Neural crest cell (in vitro differentiated cells): ENCODE measurements at regions not wholly inside any gene's neighbourhood (a gene's known extent, or its start where the extent isn't known, plus 50 kb on each side); places are given as distances from the start of the nearest gene placed in this dataset.
"Not testable (repeated sequence)": the region's sequence is repeated elsewhere in the genome, so short reads cannot be mapped to it uniquely, and the experiment has no call there.

Experiments used
- DNase-seq: peaks from one replicate; pipeline ENCODE4 v3.0.0; 2021; ENCODE audit warnings: low read depth, mixed read lengths, low spot score
- H3K27ac Mint-ChIP-seq: one replicate; pipeline ENCODE4 v1.8.0; 2021; ENCODE audit warnings: mild to moderate bottlenecking, mixed read lengths; ENCODE audit not compliant: unreplicated experiment
- H3K27me3 Mint-ChIP-seq: 2 replicates; pipeline ENCODE4 v1.8.0; 2021; ENCODE audit warnings: low read depth, mild to moderate bottlenecking, mixed read lengths
- H3K36me3 Mint-ChIP-seq: 2 replicates; pipeline ENCODE4 v1.8.0; 2021; ENCODE audit warnings: low read depth, mild to moderate bottlenecking, mixed read lengths
- H3K4me1 Mint-ChIP-seq: 2 replicates; pipeline ENCODE4 v1.8.0; 2021; ENCODE audit warnings: mixed read lengths
- H3K4me3 Mint-ChIP-seq: one replicate; pipeline ENCODE4 v1.8.0; 2021; ENCODE audit warnings: mild to moderate bottlenecking, mixed read lengths
- H3K9me3 Mint-ChIP-seq: 2 replicates; pipeline ENCODE4 v1.8.0; 2021; ENCODE audit warnings: mixed read lengths
- TF ChIP-seq, protein P1 (sequence below): fragments of 200-600 bp; sonication (generic); conservative IDR thresholded peaks from 2 replicates; pipeline ENCODE4 v1.5.0; 2021; ENCODE audit warnings: antibody characterized with exemption, mild to moderate bottlenecking

DNA sequence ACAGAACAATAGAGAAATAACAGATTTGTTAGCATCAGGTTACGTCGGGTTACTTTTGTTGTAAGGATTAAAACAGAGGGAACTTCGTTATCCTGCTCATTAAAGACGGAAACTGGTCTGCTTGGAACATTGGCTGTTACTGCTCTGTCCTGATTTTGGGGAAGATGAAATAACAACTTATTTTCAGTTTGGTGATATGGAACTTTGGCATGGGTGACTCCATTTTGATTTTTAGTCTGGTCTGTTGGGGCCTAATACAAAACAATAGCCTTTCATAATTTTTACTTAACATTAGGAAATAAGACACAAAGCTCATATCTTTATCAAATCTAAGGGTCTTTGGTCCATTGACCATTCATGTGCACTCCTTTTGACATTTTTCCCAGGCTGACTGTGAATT, 220.5 kb upstream of the DUSP10 start:
- Mint-ChIP-seq H3K27me3 (peaks cover 4% of the 10 kb centered on the region), H3K4me3 (no peak overlapping the region), H3K36me3 (no peaks in the 10 kb centered on the region), H3K9me3 (peaks cover 3% of the 10 kb centered on the region), H3K27ac (no peak overlapping the region), H3K4me1 (peaks cover 12% of the 10 kb centered on the region)
- DNase-seq: no peak
- TF ChIP-seq, protein P1, sequence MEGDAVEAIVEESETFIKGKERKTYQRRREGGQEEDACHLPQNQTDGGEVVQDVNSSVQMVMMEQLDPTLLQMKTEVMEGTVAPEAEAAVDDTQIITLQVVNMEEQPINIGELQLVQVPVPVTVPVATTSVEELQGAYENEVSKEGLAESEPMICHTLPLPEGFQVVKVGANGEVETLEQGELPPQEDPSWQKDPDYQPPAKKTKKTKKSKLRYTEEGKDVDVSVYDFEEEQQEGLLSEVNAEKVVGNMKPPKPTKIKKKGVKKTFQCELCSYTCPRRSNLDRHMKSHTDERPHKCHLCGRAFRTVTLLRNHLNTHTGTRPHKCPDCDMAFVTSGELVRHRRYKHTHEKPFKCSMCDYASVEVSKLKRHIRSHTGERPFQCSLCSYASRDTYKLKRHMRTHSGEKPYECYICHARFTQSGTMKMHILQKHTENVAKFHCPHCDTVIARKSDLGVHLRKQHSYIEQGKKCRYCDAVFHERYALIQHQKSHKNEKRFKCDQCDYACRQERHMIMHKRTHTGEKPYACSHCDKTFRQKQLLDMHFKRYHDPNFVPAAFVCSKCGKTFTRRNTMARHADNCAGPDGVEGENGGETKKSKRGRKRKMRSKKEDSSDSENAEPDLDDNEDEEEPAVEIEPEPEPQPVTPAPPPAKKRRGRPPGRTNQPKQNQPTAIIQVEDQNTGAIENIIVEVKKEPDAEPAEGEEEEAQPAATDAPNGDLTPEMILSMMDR: no peak

- no peak for DNase-seq
- Mint-ChIP-seq H3K4me3 (no peak overlapping the region), H3K27ac (no peak overlapping the region), H3K4me1 (peaks cover 12% of the 10 kb centered on the region), H3K36me3 (no peaks in the 10 kb centered on the region), H3K27me3 (no peaks in the 10 kb centered on the region), H3K9me3 (peaks cover 3% of the 10 kb centered on the region)
- TF ChIP-seq, protein P1: no peak
These were observed 219.8 kb upstream of the DUSP10 start for GRCh38 chr1:221961532-221962292.

- not testable (repeated sequence) for H3K27ac Mint-ChIP-seq, DNase-seq, H3K9me3 Mint-ChIP-seq, H3K36me3 Mint-ChIP-seq, H3K4me3 Mint-ChIP-seq, H3K27me3 Mint-ChIP-seq
- peaks cover 12% of the 10 kb centered on the region for H3K4me1 Mint-ChIP-seq
These were observed 216.3 kb upstream of the DUSP10 start for GRCh38 chr1:221958161-221958562.

DNA sequence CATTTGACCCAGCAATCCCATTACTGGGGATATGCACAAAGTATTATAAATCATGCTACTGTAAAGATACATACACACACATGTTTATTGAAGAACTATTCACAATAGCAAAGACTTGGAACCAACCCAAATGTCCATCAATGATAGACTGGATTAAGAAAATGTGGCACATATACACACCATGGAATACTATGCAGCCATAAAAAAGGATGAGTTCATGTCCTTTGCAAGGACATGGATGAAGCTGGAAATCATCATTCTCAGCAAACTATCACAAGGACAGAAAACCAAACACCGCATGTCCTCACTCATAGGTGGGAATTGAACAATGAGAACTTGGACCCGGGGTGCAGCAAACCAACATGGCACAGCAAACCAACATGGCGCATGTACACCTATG, 215.5 kb upstream of the DUSP10 start:
- not testable (repeated sequence) for H3K27ac Mint-ChIP-seq, H3K27me3 Mint-ChIP-seq, H3K36me3 Mint-ChIP-seq, H3K4me3 Mint-ChIP-seq, DNase-seq, H3K9me3 Mint-ChIP-seq
- peaks cover 12% of the 10 kb centered on the region for H3K4me1 Mint-ChIP-seq

- H3K27ac Mint-ChIP-seq: no peak overlapping the region
These were observed 208.1 kb upstream of the DUSP10 start for GRCh38 chr1:221949996-221950395.

GRCh38 chr1:221948459-221948858, 206.6 kb upstream of the DUSP10 start:
- Mint-ChIP-seq H3K9me3 (peaks cover 13% of the 10 kb centered on the region), H3K4me1 (no peaks in the 10 kb centered on the region), H3K27ac (no peak overlapping the region)

More at GRCh38 chr1:221949996-221950395, 208.1 kb upstream of the DUSP10 start:
- TF ChIP-seq, protein P1: no peak
- Mint-ChIP-seq H3K4me3 (no peak overlapping the region), H3K36me3 (peaks cover 3% of the 10 kb centered on the region), H3K9me3 (peaks cover 13% of the 10 kb centered on the region), H3K4me1 (no peaks in the 10 kb centered on the region), H3K27me3 (no peaks in the 10 kb centered on the region)
- no peak for DNase-seq

More at GRCh38 chr1:221948459-221948858, 206.6 kb upstream of the DUSP10 start:
- peaks cover 3% of the 10 kb centered on the region for H3K36me3 Mint-ChIP-seq
- no peak overlapping the region for H3K4me3 Mint-ChIP-seq
- no peak for DNase-seq
- TF ChIP-seq, protein P1: no peak
- H3K27me3 Mint-ChIP-seq: no peaks in the 10 kb centered on the region
